GM23248 (cell line): ENCODE measurements at regions not wholly inside any gene's neighbourhood (a gene's known extent, or its start where the extent isn't known, plus 50 kb on each side); places are given as distances from the start of the nearest gene placed in this dataset.

ENCODE experiments used
- EZH2 ChIP-seq: fragments of 200-600 bp; sonication (generic); IDR thresholded peaks from 2 replicates; pipeline ENCODE4 v1.6.1; 2018; ENCODE audit warnings: antibody characterized with exemption, mild to moderate bottlenecking; ENCODE audit not compliant: insufficient read depth, poor library complexity, severe bottlenecking
- EZH2phosphoT487 ChIP-seq: fragments of 200-600 bp; sonication (generic); IDR thresholded peaks from 2 replicates; pipeline ENCODE4 v1.6.1; 2018; ENCODE audit warnings: antibody characterized with exemption, moderate library complexity, mild to moderate bottlenecking, low read depth; ENCODE audit not compliant: insufficient read depth

GRCh38 chr11:111105566-111105965, 140.0 kb upstream of the POU2AF2 start:
- TF ChIP-seq EZH2 = no peak
- TF ChIP-seq EZH2phosphoT487 = no peak
